Activated T-cell treated with anti-CD3 and anti-CD28 coated beads, Interleukin-2, amount 50 U/mL, for 4 hours (primary cell): ENCODE measurements at regions not wholly inside any gene's neighbourhood (a gene's known extent, or its start where the extent isn't known, plus 50 kb on each side); places are given as distances from the start of the nearest gene placed in this dataset.

Experiments
- ATAC-seq, 2 donors: fragments of 200-7000 bp; cut with Tn5 transposase; one replicate each; pipeline ENCODE4 v1.10.0; 2021
- DNase-seq: peaks from one replicate; pipeline ENCODE4 v3.0.0-alpha.2; 2020
- H3K27me3 Mint-ChIP-seq: one replicate; pipeline ENCODE4 v1.8.0; 2021; ENCODE audit warnings: low read depth, mixed read lengths
- H3K36me3 Mint-ChIP-seq: one replicate; pipeline ENCODE4 v1.8.0; 2022; ENCODE audit warnings: mixed read lengths; ENCODE audit not compliant: insufficient read depth
- H3K4me1 Mint-ChIP-seq: one replicate; pipeline ENCODE4 v1.8.0; 2021; ENCODE audit warnings: low read depth, mixed read lengths
- H3K4me3 Mint-ChIP-seq: one replicate; pipeline ENCODE4 v1.8.0; 2021; ENCODE audit warnings: mild to moderate bottlenecking, moderate library complexity, mixed read lengths
- H3K9me3 Mint-ChIP-seq: one replicate; pipeline ENCODE4 v1.8.0; 2021; ENCODE audit warnings: mixed read lengths

DNA sequence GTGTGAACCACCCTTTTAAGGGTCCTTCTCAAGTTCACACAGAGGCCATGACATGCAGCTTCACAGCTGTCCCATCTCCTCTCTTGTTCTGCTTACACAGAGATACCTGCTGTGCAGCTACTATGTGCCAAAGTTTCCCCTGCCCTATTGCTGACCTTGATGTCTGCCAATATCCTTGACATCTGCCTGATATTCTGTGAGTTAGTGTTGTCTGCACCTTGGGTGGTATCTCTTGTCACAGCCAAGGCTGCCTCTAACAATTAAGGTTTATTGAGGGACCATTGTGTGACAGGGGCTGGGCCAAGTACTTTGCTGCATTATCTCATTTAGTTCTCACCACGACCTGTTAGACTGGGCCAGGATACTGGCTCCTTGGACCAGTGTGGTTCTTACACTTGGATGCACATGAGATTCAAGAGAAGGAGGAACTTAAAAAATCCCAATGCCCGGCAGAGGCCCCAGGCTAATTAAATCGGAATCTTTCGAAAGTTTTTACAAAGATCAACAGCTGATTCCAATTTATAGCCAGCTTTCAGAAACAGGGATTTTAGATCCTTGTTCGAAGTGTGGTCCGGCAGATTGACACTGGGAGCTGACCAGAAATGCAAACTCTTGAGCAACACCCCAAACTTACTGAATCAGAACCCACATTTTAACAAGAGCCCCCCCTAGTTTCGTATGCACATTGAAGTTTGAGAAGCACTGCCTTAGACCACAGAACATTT is 178.6 kb downstream of the SATB1 start:
- no peak overlapping the region for H3K4me3 Mint-ChIP-seq

DNA sequence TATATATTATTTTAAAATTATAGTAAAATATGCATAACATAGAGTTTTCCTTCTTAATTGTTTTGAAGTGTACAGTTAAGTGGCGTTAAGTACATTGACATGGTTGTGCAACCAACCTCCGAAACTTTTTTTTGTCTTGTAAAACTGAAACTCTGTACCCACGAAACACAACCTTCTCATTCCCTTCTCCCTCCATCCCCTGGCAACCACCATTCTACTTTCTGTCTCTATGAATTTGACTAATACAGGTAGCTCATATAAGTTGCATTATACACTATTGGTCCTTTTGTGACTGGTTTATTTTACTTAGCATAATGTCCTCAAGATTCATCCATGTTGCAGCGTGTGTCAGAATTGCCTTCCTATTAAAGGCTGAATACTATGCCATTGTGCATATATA is 179.4 kb downstream of the SATB1 start:
- H3K4me3 Mint-ChIP-seq: no peak overlapping the region
- no peaks in the 10 kb centered on the region for H3K36me3 Mint-ChIP-seq
- no peaks in the 10 kb centered on the region for H3K9me3 Mint-ChIP-seq
- peak in 1 of 2 donors; percentile 32 for ATAC-seq
- DNase-seq: no peak
- peaks cover 4% of the 10 kb centered on the region for H3K27me3 Mint-ChIP-seq
- no peaks in the 10 kb centered on the region for H3K4me1 Mint-ChIP-seq

More for the DNA sequence above, 178.6 kb downstream of the SATB1 start:
- Mint-ChIP-seq H3K9me3 (no peaks in the 10 kb centered on the region), H3K4me1 (no peaks in the 10 kb centered on the region), H3K36me3 (no peaks in the 10 kb centered on the region), H3K27me3 (peaks cover 2% of the 10 kb centered on the region)
- ATAC-seq (no peak), DNase-seq (no peak)

GRCh38 chr3:18241837-18242236 is 183.3 kb downstream of the SATB1 start:
- DNase-seq (no peak), ATAC-seq (no peak)
- no peaks in the 10 kb centered on the region for H3K9me3 Mint-ChIP-seq
- H3K4me3 Mint-ChIP-seq: no peak overlapping the region
- no peaks in the 10 kb centered on the region for H3K36me3 Mint-ChIP-seq
- H3K27me3 Mint-ChIP-seq: peaks cover 7% of the 10 kb centered on the region
- H3K4me1 Mint-ChIP-seq: no peaks in the 10 kb centered on the region

DNA sequence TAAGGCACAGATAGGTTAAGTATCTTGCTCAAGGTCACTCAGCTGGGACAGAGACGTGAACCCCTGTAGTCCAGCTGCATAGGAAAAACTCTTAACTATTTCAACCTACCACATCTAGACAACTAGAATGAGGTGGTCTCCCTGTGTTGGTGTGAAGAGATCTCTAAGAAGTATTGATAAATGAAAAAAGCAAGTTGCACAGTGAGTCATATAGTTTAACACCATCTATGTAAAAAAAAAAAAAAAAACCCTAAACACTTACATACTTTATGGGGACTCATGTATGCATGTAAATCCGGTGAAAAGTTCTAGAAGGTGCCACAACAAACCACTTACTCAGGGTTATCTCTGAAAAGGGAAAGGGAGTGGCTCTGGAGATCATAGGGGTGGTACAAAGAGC is 185.5 kb downstream of the SATB1 start:
- no peak overlapping the region for H3K4me3 Mint-ChIP-seq
- no peaks in the 10 kb centered on the region for H3K4me1 Mint-ChIP-seq
- peaks cover 10% of the 10 kb centered on the region for H3K27me3 Mint-ChIP-seq
- H3K36me3 Mint-ChIP-seq: no peaks in the 10 kb centered on the region
- DNase-seq: no peak
- ATAC-seq: peak; percentile 22 to 23
- no peaks in the 10 kb centered on the region for H3K9me3 Mint-ChIP-seq

DNA sequence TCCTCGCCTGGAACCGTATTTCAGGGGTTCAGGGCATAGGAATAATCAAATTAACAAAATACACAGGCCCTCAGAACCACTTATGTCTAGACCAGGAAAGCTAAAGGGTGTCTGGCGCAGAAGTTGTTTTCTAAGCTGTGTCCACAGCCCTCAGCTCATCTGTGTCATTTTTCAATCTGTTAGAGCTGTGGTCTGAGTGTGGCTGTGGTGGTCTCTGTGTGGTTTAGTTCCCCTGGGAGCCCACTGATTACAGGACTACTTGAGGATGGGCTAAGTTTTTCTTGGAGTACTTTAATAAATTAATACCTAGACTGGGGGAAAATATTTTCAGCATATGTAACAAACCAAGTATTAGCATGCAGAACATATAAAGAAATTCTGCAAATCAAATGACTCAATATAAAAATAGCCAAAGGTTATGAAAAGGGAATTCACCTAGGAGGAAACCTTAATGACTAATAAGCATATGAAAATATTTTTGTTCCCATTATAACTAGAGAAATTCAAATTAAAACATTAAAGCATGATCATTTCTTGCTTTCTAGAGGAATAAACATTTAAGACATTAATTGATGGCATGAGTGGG is 186.3 kb downstream of the SATB1 start:
- Mint-ChIP-seq H3K36me3 (no peaks in the 10 kb centered on the region), H3K9me3 (no peaks in the 10 kb centered on the region), H3K4me1 (no peaks in the 10 kb centered on the region), H3K4me3 (no peak overlapping the region), H3K27me3 (peaks cover 12% of the 10 kb centered on the region)
- no peak for DNase-seq
- ATAC-seq: no peak

GRCh38 chr3:18238332-18238731 is 186.8 kb downstream of the SATB1 start:
- Mint-ChIP-seq H3K9me3 (no peaks in the 10 kb centered on the region), H3K4me1 (no peaks in the 10 kb centered on the region), H3K27me3 (peaks cover 15% of the 10 kb centered on the region), H3K36me3 (no peaks in the 10 kb centered on the region), H3K4me3 (no peak overlapping the region)
- no peak for DNase-seq
- ATAC-seq: no peak

DNA sequence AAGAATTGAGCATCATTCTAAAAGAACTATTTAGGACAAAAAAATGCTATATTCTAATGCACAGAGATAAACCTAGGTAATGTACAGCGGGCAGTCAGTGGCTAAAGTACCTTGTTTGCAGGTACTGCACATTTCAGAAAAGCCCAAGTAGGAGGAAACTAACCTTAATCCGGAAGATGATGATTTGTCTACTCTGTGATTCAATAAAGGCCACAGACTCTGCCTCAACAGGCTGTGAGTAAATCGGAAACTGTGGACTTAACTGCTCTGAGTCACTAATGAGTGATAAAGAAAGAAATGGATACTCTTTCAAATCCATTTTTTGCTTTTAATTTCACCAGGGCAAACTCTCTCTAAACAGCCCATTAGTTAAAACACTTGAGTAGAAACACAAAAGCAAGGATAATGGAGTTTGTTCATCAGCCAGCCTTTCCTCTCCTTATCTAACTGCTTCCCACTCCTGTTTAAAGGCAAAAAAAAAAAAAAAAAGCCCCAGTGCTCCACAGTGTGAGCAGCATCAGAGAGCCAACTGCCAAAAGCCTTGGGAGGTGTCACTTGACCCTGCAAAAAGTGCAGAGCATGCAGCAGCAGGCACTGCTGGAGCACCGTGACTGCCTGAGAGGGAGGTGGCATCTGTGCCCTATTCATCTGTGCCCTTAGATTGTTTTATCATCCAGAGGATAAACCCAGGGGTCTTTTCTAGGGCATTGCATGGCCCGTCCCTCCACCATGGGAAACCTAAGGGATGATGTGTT is 187.7 kb downstream of the SATB1 start:
- Mint-ChIP-seq H3K27me3 (peaks cover 18% of the 10 kb centered on the region), H3K36me3 (no peaks in the 10 kb centered on the region), H3K4me3 (no peak overlapping the region), H3K4me1 (no peaks in the 10 kb centered on the region), H3K9me3 (no peaks in the 10 kb centered on the region)
- ATAC-seq: peak; percentile 50 to 82
- DNase-seq: no peak

GRCh38 chr3:18236726-18237125 is 188.4 kb downstream of the SATB1 start:
- no peaks in the 10 kb centered on the region for H3K4me1 Mint-ChIP-seq
- no peaks in the 10 kb centered on the region for H3K9me3 Mint-ChIP-seq
- H3K4me3 Mint-ChIP-seq: no peak overlapping the region
- H3K36me3 Mint-ChIP-seq: no peaks in the 10 kb centered on the region
- H3K27me3 Mint-ChIP-seq: peaks cover 18% of the 10 kb centered on the region
- no peak for DNase-seq
- ATAC-seq: no peak

GRCh38 chr3:18234717-18235335 is 190.3 kb downstream of the SATB1 start:
- H3K36me3 Mint-ChIP-seq: no peaks in the 10 kb centered on the region
- no peaks in the 10 kb centered on the region for H3K4me1 Mint-ChIP-seq
- H3K4me3 Mint-ChIP-seq: no peak overlapping the region
- no peak for DNase-seq
- no peak for ATAC-seq
- no peaks in the 10 kb centered on the region for H3K9me3 Mint-ChIP-seq
- H3K27me3 Mint-ChIP-seq: peaks cover 18% of the 10 kb centered on the region

DNA sequence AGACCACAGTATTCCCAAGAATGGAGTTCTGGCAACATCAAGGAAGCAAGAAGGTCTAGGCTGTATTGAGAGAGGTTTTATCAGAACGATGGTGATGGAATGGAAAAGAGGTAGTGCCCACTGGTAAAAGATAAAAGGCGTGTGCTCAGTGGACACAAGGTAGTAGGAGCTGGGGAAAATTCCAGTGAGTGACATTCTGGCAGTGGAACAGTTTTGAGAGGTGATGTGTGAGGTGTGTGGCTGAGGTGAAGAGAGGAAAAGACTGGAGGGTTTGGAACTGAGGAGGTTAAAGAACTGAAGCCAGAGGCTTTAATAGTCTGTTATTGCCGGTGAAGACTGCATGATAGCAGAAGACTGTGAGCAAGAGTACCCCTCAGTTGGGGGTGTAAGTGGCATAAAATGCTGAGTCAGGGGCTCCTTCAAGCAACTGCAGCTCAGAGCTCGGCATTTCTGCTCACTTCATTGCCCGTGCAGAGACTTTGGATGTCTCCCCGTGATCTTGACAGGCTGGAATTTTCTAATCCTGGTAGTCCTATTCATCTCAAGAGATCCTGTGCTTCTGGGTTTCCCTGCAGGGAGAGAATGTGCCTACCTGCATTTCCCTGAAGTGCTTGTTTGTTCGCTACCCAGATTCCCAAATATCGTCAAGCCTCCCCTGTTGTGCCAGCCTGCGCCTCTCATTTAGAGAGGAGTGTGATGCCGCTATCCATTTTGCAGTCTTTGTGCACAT is 191.0 kb downstream of the SATB1 start:
- Mint-ChIP-seq H3K4me3 (no peak overlapping the region), H3K9me3 (no peaks in the 10 kb centered on the region), H3K4me1 (no peaks in the 10 kb centered on the region), H3K27me3 (peaks cover 18% of the 10 kb centered on the region), H3K36me3 (no peaks in the 10 kb centered on the region)
- no peak for DNase-seq
- ATAC-seq: no peak

DNA sequence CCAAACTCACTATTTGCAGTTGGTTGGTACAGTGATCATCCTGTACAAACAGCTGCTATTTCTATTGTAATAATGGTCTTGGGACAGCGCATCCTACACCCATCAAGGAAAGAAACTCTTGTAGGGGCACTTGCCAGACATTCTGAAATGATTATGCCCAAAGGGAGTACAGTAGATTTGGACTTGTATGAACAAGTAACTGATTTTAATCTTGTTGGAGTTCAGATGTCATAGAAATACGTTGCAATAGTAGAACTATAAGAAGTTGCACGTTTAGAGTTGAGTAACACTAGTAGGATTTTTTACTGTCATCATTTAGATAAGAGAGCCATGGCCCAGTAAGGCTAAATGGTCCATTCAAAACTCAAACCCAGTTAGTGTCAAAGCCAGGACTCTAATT is 192.8 kb downstream of the SATB1 start:
- H3K4me3 Mint-ChIP-seq: no peak overlapping the region
- ATAC-seq (no peak), DNase-seq (no peak)
- peaks cover 15% of the 10 kb centered on the region for H3K27me3 Mint-ChIP-seq
- no peaks in the 10 kb centered on the region for H3K36me3 Mint-ChIP-seq
- H3K9me3 Mint-ChIP-seq: no peaks in the 10 kb centered on the region
- no peaks in the 10 kb centered on the region for H3K4me1 Mint-ChIP-seq

DNA sequence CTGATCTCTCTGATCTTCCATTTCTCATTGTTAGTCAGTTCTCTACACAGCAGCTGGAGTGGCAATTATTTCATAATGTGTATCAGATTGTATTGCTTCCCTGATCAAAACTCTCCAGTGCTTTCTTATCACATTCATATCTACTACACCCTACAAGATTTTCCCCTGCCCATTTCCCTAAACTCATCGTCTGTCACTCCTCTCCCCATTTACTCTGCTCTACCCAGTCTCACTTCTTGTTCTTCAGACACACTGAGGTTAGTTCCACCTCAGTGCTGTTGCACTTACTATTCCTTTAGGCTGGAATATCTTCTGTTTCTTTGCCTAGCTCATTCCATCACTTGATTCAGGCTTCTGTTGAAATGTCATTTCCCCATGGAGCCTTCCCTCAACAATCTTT is 197.1 kb downstream of the SATB1 start:
- Mint-ChIP-seq H3K4me3 (no peak overlapping the region), H3K27me3 (peaks cover 5% of the 10 kb centered on the region), H3K4me1 (peaks cover 10% of the 10 kb centered on the region), H3K9me3 (no peaks in the 10 kb centered on the region), H3K36me3 (no peaks in the 10 kb centered on the region)
- ATAC-seq (no peak), DNase-seq (no peak)

DNA sequence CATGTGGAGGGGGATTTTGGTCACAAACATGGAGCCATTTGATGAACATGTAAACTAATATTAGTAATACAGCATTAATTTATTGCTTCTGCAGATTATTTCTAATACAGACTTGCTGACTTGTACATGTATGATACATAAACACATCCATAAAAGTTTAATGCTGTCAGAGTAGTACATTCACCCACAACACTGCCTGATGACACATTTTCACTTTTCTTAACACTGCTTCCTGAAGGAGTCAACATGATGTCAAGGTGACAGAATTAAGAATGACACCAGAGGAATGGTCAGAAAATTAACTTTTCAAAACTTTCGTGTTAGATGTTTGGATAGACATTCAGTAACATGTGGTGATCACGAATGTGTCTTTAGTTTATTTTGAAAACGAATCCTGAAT is 199.4 kb downstream of the SATB1 start:
- ATAC-seq (no peak), DNase-seq (no peak)
- Mint-ChIP-seq H3K4me1 (peaks cover 10% of the 10 kb centered on the region), H3K36me3 (no peaks in the 10 kb centered on the region), H3K4me3 (no peak overlapping the region), H3K9me3 (no peaks in the 10 kb centered on the region), H3K27me3 (peaks cover 2% of the 10 kb centered on the region)

DNA sequence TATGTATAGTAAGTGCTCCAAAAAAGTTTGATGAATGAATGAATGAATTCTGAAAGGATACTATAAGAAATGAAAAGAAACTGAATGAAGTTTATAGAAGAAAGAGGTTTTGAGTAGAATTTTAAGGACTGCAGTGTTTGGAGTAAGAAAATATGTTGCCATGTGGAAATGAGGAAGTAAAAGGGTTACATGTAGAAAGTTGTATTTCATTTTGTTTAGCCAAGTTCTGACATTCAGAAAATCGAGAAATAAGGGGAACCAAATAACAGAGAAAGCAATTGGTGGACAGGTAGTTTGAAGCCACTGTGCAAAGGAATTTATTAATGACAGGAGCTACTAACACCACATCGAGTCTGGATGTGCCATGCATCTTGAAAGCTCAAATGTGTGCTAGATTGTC is 200.7 kb downstream of the SATB1 start:
- Mint-ChIP-seq H3K36me3 (no peaks in the 10 kb centered on the region), H3K9me3 (no peaks in the 10 kb centered on the region), H3K27me3 (no peaks in the 10 kb centered on the region), H3K4me1 (peaks cover 10% of the 10 kb centered on the region), H3K4me3 (no peak overlapping the region)
- DNase-seq (no peak), ATAC-seq (no peak)
